ENCODE measurements at regions not wholly inside any gene's neighbourhood (a gene's known extent, or its start where the extent isn't known, plus 50 kb on each side); places are given as distances from the start of the nearest gene placed in this dataset.

DNA sequence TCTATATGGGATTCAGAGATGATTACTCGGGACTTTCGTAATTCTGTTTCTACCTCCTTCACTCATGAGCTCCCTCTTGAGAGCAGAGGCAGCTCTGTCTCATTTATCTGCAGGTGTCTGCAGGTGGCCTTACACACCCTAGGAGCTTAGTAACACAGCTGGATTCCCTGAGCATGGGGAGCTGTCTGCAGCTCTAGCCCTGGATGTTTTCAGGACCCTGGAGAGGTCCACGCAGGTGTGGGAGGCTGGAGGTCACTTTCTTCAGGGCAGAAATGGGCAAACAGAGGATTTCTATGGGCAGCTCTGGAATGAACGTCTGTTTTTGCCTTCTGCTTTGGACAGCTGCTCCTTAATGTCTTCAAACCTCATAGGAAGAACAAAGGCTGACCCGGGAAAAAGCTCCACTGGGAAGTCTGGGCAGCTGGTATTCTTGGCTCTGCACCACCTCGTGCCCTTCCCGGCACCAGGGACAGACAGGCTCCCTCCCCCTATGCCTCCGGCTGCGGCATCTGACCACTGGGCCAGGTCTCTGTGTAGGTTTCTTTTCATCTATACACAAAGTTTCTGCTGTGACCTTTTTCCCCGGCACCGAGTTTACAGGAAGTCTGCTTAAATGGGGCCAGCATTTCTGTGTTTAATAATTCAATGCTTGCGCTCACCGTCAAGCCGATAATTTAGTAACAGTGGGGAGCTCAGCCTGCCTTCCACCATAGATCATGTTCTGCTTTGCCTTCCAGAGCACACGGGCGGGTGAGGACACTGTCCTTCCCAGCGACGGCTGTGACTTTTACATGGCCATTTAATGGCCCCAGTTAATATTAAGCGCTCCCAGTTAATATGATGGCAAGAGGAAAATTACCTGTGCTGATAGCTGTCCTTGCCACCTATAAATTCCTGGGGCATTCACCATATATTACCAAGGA is 320.2 kb upstream of the SFSWAP start (continued):
- no peak for TF ChIP-seq JUND (IDR thresholded peaks at IDR 0.05; ENCODE audit: low read length)
- no peak for TF ChIP-seq MAFK (IDR thresholded peaks at IDR 0.05; ENCODE audit: low read depth, low read length)
- peak in 1 of 2 experiments; percentile 20; a peak in 2 of 4 replicates for TF ChIP-seq RAD21 (IDR thresholded peaks at IDR 0.05 in 1 of 2, conservative IDR thresholded peaks at IDR 0.05 in 1 of 2; ENCODE audit: low read depth in 2 of 2, low read length in 2 of 2)

All from H1 (cell line).